Neural progenitor cell (in vitro differentiated cells): ENCODE measurements at regions not wholly inside any gene's neighbourhood (a gene's known extent, or its start where the extent isn't known, plus 50 kb on each side); places are given as distances from the start of the nearest gene placed in this dataset.
A peak's percentile ranks its signal among the peaks of the same experiment; 100 is the strongest.

ENCODE experiments used
- DNase-seq: peaks from one replicate; pipeline ENCODE4 v3.0.0-alpha.2; 2016; ENCODE audit warnings: low spot score
- H2AFZ ChIP-seq: fragments of 200-600 bp; sonication (generic); replicated peaks from 2 replicates; pipeline ENCODE4 v1.6.1; 2016; ENCODE audit warnings: antibody characterized with exemption
- H3F3A ChIP-seq: fragments of 200-600 bp; sonication (generic); 2 replicates; pipeline ENCODE4 v1.6.1; 2016; ENCODE audit warnings: antibody characterized with exemption, low read depth
- H3K27ac ChIP-seq: fragments of 200-600 bp; sonication (generic); 2 replicates; pipeline ENCODE4 v1.5.1; 2016; ENCODE audit warnings: mild to moderate bottlenecking
- H3K27me3 ChIP-seq: fragments of 200-600 bp; sonication (generic); 2 replicates; pipeline ENCODE4 v1.6.1; 2016; ENCODE audit warnings: mild to moderate bottlenecking, moderate library complexity
- H3K36me3 ChIP-seq: fragments of 200-600 bp; sonication (generic); 2 replicates; pipeline ENCODE4 v1.5.1; 2016
- H3K4me1 ChIP-seq: fragments of 200-600 bp; sonication (generic); 2 replicates; pipeline ENCODE4 v1.6.1; 2016; ENCODE audit warnings: mixed run types
- H3K4me2 ChIP-seq: fragments of 200-600 bp; sonication (generic); 2 replicates; pipeline ENCODE4 v1.6.1; 2016
- H3K4me3 ChIP-seq: fragments of 200-600 bp; sonication (generic); 2 replicates; pipeline ENCODE4 v1.5.1; 2016
- H3K79me2 ChIP-seq: fragments of 200-600 bp; sonication (generic); 2 replicates; pipeline ENCODE4 v1.6.1; 2016; ENCODE audit warnings: low read depth
- H3K9ac ChIP-seq: fragments of 200-600 bp; sonication (generic); 2 replicates; pipeline ENCODE4 v1.6.1; 2016
- H3K9me3 ChIP-seq: fragments of 200-600 bp; sonication (generic); 2 replicates; pipeline ENCODE4 v1.5.1; 2016; ENCODE audit warnings: low read depth
- H4K20me1 ChIP-seq: fragments of 200-600 bp; sonication (generic); 2 replicates; pipeline ENCODE4 v1.6.1; 2016; ENCODE audit warnings: low read depth
- H3K27ac Mint-ChIP-seq: 3 replicates; pipeline ENCODE4 v1.8.0; 2021; ENCODE audit warnings: mixed read lengths
- H3K27me3 Mint-ChIP-seq: 2 replicates; pipeline ENCODE4 v1.8.0; 2022; ENCODE audit warnings: low read depth, mild to moderate bottlenecking, inconsistent platforms, moderate library complexity, mixed read lengths; ENCODE audit not compliant: insufficient read depth
- H3K36me3 Mint-ChIP-seq: 3 replicates; pipeline ENCODE4 v1.8.0; 2021; ENCODE audit warnings: mixed read lengths
- H3K4me1 Mint-ChIP-seq: 3 replicates; pipeline ENCODE4 v1.8.0; 2021; ENCODE audit warnings: mixed read lengths
- H3K4me3 Mint-ChIP-seq: 3 replicates; pipeline ENCODE4 v1.8.0; 2021; ENCODE audit warnings: mild to moderate bottlenecking, moderate library complexity, mixed read lengths
- H3K9me3 Mint-ChIP-seq: 3 replicates; pipeline ENCODE4 v1.8.0; 2020; ENCODE audit warnings: mixed read lengths
- EZH2 ChIP-seq: fragments of 200-600 bp; sonication (generic); IDR thresholded peaks from 2 replicates; pipeline ENCODE4 v1.6.1; 2017; ENCODE audit warnings: antibody characterized with exemption, mild to moderate bottlenecking, moderate library complexity
- EZH2phosphoT487 ChIP-seq: fragments of 200-600 bp; sonication (generic); IDR thresholded peaks from 2 replicates; pipeline ENCODE4 v1.6.1; 2017; ENCODE audit warnings: antibody characterized with exemption
- TF ChIP-seq, protein P1 (sequence below): fragments of 200-600 bp; sonication (generic); IDR thresholded peaks from 2 replicates; pipeline ENCODE4 v1.5.1; 2017; ENCODE audit warnings: antibody characterized with exemption, mild to moderate bottlenecking

DNA sequence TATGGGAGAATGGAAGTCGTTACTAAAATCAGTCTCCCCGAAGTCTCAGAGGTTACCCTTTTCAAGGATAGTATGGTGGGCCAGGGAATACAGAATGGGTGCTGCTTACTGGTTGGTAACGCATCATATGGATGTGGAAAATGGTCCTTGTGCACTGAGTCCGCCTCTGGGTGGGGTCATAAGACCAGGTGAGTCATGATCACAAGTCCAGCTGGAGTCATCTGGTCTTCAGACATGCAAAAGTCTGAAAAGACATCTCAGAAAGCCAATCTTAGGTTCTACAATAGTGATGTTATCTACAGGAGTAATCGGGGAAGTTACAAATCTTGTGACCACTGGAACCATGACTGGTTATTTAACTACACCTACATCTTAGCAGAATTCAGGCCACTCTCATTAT lies 71.9 kb upstream of the TCL1B start:
- no peak overlapping the region for H3K9ac ChIP-seq
- no peaks in the 10 kb centered on the region for H3K27me3 ChIP-seq
- no peak overlapping the region for H3K4me3 ChIP-seq
- H2AFZ ChIP-seq, result no peak overlapping the region
- no peaks in the 10 kb centered on the region for H3K36me3 ChIP-seq
- H3K4me3 Mint-ChIP-seq, result no peak overlapping the region
- H3K9me3 ChIP-seq, result no peaks in the 10 kb centered on the region
- TF ChIP-seq, protein P1, sequence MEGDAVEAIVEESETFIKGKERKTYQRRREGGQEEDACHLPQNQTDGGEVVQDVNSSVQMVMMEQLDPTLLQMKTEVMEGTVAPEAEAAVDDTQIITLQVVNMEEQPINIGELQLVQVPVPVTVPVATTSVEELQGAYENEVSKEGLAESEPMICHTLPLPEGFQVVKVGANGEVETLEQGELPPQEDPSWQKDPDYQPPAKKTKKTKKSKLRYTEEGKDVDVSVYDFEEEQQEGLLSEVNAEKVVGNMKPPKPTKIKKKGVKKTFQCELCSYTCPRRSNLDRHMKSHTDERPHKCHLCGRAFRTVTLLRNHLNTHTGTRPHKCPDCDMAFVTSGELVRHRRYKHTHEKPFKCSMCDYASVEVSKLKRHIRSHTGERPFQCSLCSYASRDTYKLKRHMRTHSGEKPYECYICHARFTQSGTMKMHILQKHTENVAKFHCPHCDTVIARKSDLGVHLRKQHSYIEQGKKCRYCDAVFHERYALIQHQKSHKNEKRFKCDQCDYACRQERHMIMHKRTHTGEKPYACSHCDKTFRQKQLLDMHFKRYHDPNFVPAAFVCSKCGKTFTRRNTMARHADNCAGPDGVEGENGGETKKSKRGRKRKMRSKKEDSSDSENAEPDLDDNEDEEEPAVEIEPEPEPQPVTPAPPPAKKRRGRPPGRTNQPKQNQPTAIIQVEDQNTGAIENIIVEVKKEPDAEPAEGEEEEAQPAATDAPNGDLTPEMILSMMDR, result no peak
- TF ChIP-seq EZH2, result no peak
- no peak for DNase-seq
- no peaks in the 10 kb centered on the region for H3K9me3 Mint-ChIP-seq
- peaks cover 8% of the 10 kb centered on the region for H3K27me3 Mint-ChIP-seq
- no peaks in the 10 kb centered on the region for H3K36me3 Mint-ChIP-seq
- no peaks in the 10 kb centered on the region for H3K79me2 ChIP-seq
- peaks cover 17% of the 10 kb centered on the region for H3K4me1 Mint-ChIP-seq
- peaks cover 7% of the 10 kb centered on the region for H3K4me1 ChIP-seq
- H3K27ac Mint-ChIP-seq, result no peak overlapping the region
- H3K4me2 ChIP-seq, result no peak overlapping the region
- H4K20me1 ChIP-seq, result no peaks in the 10 kb centered on the region
- no peak overlapping the region for H3K27ac ChIP-seq
- H3F3A ChIP-seq, result no peaks in the 10 kb centered on the region

DNA sequence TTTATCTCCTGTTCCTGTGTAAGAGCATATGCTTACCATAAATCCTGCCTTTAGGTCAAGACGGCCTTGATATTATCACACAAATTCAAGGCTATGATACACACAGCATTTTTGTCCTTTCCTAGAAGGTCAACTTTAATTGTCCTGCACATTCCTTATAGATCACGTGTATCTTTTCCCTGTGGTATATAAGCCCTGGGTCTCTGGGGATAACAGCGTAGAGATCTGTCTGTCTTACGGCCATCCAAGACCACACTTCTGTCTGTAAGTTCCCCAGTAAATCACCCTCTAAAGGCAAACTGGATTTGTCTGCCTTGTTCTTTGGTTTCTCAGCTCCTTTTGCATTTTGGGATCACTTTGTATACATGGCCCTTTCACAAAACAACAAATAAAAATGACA lies 69.5 kb upstream of the TCL1B start:
- no peaks in the 10 kb centered on the region for H4K20me1 ChIP-seq
- peaks cover 29% of the 10 kb centered on the region for H3K4me1 Mint-ChIP-seq
- no peaks in the 10 kb centered on the region for H3K27me3 ChIP-seq
- H3K9me3 ChIP-seq, result no peaks in the 10 kb centered on the region
- H3K9me3 Mint-ChIP-seq, result no peaks in the 10 kb centered on the region
- H3K4me2 ChIP-seq, result no peak overlapping the region
- no peak overlapping the region for H3K4me3 ChIP-seq
- H2AFZ ChIP-seq, result no peak overlapping the region
- H3K4me1 ChIP-seq, result peaks cover 7% of the 10 kb centered on the region
- no peak for DNase-seq
- TF ChIP-seq, protein P1, result no peak
- H3K27ac Mint-ChIP-seq, result no peak overlapping the region
- H3F3A ChIP-seq, result no peaks in the 10 kb centered on the region
- peaks cover 3% of the 10 kb centered on the region for H3K27me3 Mint-ChIP-seq
- no peak overlapping the region for H3K9ac ChIP-seq
- H3K36me3 ChIP-seq, result no peaks in the 10 kb centered on the region
- no peak overlapping the region for H3K27ac ChIP-seq
- no peaks in the 10 kb centered on the region for H3K79me2 ChIP-seq
- H3K4me3 Mint-ChIP-seq, result no peak overlapping the region
- H3K36me3 Mint-ChIP-seq, result no peaks in the 10 kb centered on the region

DNA sequence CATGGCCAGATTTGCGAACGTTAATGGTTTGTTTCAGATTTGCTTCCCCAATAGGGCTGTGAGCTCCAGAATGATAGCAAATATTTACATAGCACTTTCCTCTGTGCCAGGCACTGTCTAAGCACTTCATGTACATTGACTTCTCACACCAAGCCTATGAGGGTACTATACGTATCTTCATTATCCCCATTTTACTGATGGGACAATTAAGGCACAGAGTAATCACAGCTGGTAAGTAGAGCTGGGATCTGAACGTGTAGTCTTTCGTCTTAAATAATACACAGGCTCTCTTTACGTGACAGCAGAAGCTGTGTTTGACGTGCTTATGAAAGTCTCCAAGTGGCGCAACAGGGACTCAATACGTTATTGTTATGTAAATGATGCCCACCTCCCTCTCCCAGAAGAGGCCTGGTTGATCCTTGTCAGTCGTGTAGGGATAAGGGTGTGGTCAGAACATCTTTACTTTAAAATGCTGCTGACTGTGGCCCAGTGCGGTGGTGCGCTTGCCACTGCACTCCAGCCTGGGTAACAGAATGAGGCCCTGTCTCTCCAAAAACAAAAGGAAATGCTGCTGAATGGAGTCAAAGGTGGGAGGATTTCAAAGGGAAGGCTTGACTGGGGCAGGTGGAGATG lies 66.3 kb upstream of the TCL1B start:
- no peaks in the 10 kb centered on the region for H3K9me3 Mint-ChIP-seq
- no peak overlapping the region for H3K9ac ChIP-seq
- TF ChIP-seq, protein P1, result no peak
- no peak for TF ChIP-seq EZH2phosphoT487
- TF ChIP-seq EZH2, result no peak
- no peak overlapping the region for H3K4me3 Mint-ChIP-seq
- H3K27ac ChIP-seq, result no peak overlapping the region
- H3K36me3 Mint-ChIP-seq, result no peaks in the 10 kb centered on the region
- H3K4me2 ChIP-seq, result no peak overlapping the region
- H4K20me1 ChIP-seq, result no peaks in the 10 kb centered on the region
- no peak overlapping the region for H3K4me3 ChIP-seq
- H2AFZ ChIP-seq, result no peak overlapping the region
- no peaks in the 10 kb centered on the region for H3K27me3 ChIP-seq
- no peaks in the 10 kb centered on the region for H3K36me3 ChIP-seq
- peaks cover 5% of the 10 kb centered on the region for H3K27me3 Mint-ChIP-seq
- peak overlapping the region; percentile 10 for H3K27ac Mint-ChIP-seq
- H3F3A ChIP-seq, result no peaks in the 10 kb centered on the region
- H3K9me3 ChIP-seq, result no peaks in the 10 kb centered on the region
- no peaks in the 10 kb centered on the region for H3K79me2 ChIP-seq
- DNase-seq, result peak; percentile 31
- H3K4me1 Mint-ChIP-seq, result peaks cover 29% of the 10 kb centered on the region
- H3K4me1 ChIP-seq, result peaks cover 7% of the 10 kb centered on the region
